HCT116 (cell line): ENCODE measurements at regions not wholly inside any gene's neighbourhood (a gene's known extent, or its start where the extent isn't known, plus 50 kb on each side); places are given as distances from the start of the nearest gene placed in this dataset.

Source experiments
- ATAC-seq: fragments of 200-7000 bp; cut with Tn5 transposase; 2 replicates; pipeline ENCODE4 v1.9.1; 2020; ENCODE audit warnings: mild to moderate bottlenecking, moderate library complexity
- BruUV-seq: library from RNA; stranded (reverse); fragments of 400-500 nt; replicated peaks from 2 replicates; lab custom pipeline; 2021; lab: Mats Ljungman, UMichigan
- CTCF ChIA-PET: fragments of 300-600 bp; sonication (Branson Sonifier 250); formaldehyde crosslinking; loops from one replicate; lab custom pipeline; 2021; ENCODE audit warnings: antibody characterized with exemption; lab: Charles Lee
- POLR2A ChIA-PET: fragments of 300-600, 350-600 bp; sonication (Branson Sonifier 250); formaldehyde crosslinking; loops from one replicate; lab custom pipeline; 2021; ENCODE audit warnings: antibody characterized with exemption; lab: Charles Lee
- RAD21 ChIA-PET, 2 experiments: fragments of 300-600 bp; sonication (Branson Sonifier 250); formaldehyde crosslinking; loops; one replicate each; lab custom pipeline; 2023; ENCODE audit warnings: low total read pairs in 2 of 2; ENCODE audit not compliant: uncharacterized antibody in 2 of 2, unreplicated experiment in 2 of 2, low non-redundant PET in 1 of 2; lab: Charles Lee
- DNase-seq: peaks from one replicate; pipeline ENCODE4 v3.0.0-alpha.2; 2010; ENCODE audit warnings: low read depth, low spot score
- H2AFZ ChIP-seq: fragments of 200-600 bp; shearing (Covaris generic), sonication (generic); 2 replicates; pipeline ENCODE4 v1.6.1; 2017; ENCODE audit warnings: low read depth, mixed run types, mixed read lengths, antibody characterized with exemption, low read length; ENCODE audit not compliant: poor library complexity, severe bottlenecking
- H3K27ac ChIP-seq: 2 replicates; pipeline ENCODE4 v1.5.1; 2012; ENCODE audit warnings: low read depth, low read length
- H3K27me3 ChIP-seq: fragments of 200-600 bp; sonication (generic); 2 replicates; pipeline ENCODE4 v1.6.1; 2016; ENCODE audit warnings: mixed run types, low read length, mixed read lengths; ENCODE audit not compliant: insufficient read depth
- H3K36me3 ChIP-seq, 2 experiments: fragments of 200-500 bp in 1 of 2; fragments of 200-600 bp in 1 of 2; sonication (Bioruptor generic) in 1 of 2; sonication (generic) in 1 of 2; 2 replicates each; pipeline versions ENCODE4 v1.5.1 to v1.6.1; 2014 to 2016; ENCODE audit warnings: low read length in 2 of 2, inconsistent platforms in 1 of 2, mixed read lengths in 1 of 2, mixed run types in 1 of 2; ENCODE audit not compliant: insufficient read depth in 2 of 2, control insufficient read depth in 1 of 2
- H3K4me1 ChIP-seq, 2 experiments: fragments of 200-600 bp in 1 of 2; sonication (generic) in 1 of 2; 2 replicates each; pipeline versions ENCODE4 v1.5.1 to v1.6.1; 2012 to 2017; ENCODE audit warnings: low read length in 2 of 2, inconsistent platforms in 1 of 2, mild to moderate bottlenecking in 1 of 2, mixed read lengths in 1 of 2, mixed run types in 1 of 2, moderate library complexity in 1 of 2; ENCODE audit not compliant: insufficient read depth in 2 of 2, control insufficient read depth in 1 of 2
- H3K4me2 ChIP-seq: fragments of 200-600 bp; sonication (generic); 2 replicates; pipeline ENCODE4 v1.6.1; 2017; ENCODE audit warnings: mixed run types, low read length, mixed read lengths
- H3K4me3 ChIP-seq, 2 experiments: fragments of 200-600 bp in 1 of 2; sonication (generic) in 1 of 2; replicated peaks in 1 of 2; 2 replicates each; pipeline ENCODE4 v1.5.1; 2011 to 2016; ENCODE audit warnings: low read length in 2 of 2, control low read depth in 1 of 2, low read depth in 1 of 2, mild to moderate bottlenecking in 1 of 2, mixed read lengths in 1 of 2, mixed run types in 1 of 2
- H3K79me2 ChIP-seq: fragments of 200-600 bp; sonication (generic); 2 replicates; pipeline ENCODE4 v1.6.1; 2017; ENCODE audit warnings: mild to moderate bottlenecking, mixed run types, low read length, moderate library complexity, mixed read lengths; ENCODE audit not compliant: insufficient read depth
- H3K9ac ChIP-seq: fragments of 200-600 bp; sonication (generic); 2 replicates; pipeline ENCODE4 v1.6.1; 2016; ENCODE audit warnings: low read length, mixed read lengths
- H3K9me2 ChIP-seq: fragments of 200-600 bp; sonication (generic), shearing (Covaris generic); 2 replicates; pipeline ENCODE4 v1.6.1; 2017; ENCODE audit warnings: mixed run types, mild to moderate bottlenecking, moderate library complexity; ENCODE audit not compliant: insufficient read depth
- H3K9me3 ChIP-seq, 2 experiments: fragments of 200-500 bp in 1 of 2; fragments of 200-600 bp in 1 of 2; sonication (Bioruptor generic) in 1 of 2; sonication (generic) in 1 of 2; 2 replicates each; pipeline ENCODE4 v1.6.1; 2014 to 2017; ENCODE audit warnings: low read length in 2 of 2, mixed read lengths in 2 of 2, inconsistent platforms in 1 of 2, low read depth in 1 of 2, mild to moderate bottlenecking in 1 of 2, mixed run types in 1 of 2, moderate library complexity in 1 of 2; ENCODE audit not compliant: control insufficient read depth in 1 of 2, insufficient read depth in 1 of 2
- H4K20me1 ChIP-seq: fragments of 200-600 bp; sonication (generic), shearing (Covaris generic); 2 replicates; pipeline ENCODE4 v1.6.1; 2017; ENCODE audit warnings: mixed run types, mild to moderate bottlenecking, moderate library complexity; ENCODE audit not compliant: insufficient read depth
- ATF3 ChIP-seq: IDR thresholded peaks from 2 replicates; pipeline ENCODE4 v1.6.1; 2012
- CEBPB ChIP-seq: IDR thresholded peaks from 2 replicates; pipeline ENCODE4 v1.6.1; 2012; ENCODE audit warnings: low read depth
- CTCF ChIP-seq, 3 experiments: fragments of 200-600 bp in 1 of 3; sonication (generic) in 1 of 3; IDR thresholded peaks in 2 of 3; conservative IDR thresholded peaks in 1 of 3; 2 replicates each; pipeline ENCODE4 v1.5.1; 2012 to 2017; ENCODE audit warnings: low read depth in 2 of 3, low read length in 2 of 3, antibody characterized with exemption in 1 of 3, borderline replicate concordance in 1 of 3, control low read depth in 1 of 3, mild to moderate bottlenecking in 1 of 3, mixed read lengths in 1 of 3, mixed run types in 1 of 3, moderate library complexity in 1 of 3; ENCODE audit not compliant: insufficient read depth in 1 of 3
- ELF1 ChIP-seq: IDR thresholded peaks from 2 replicates; pipeline ENCODE4 v1.6.1; 2012; ENCODE audit warnings: low read depth, borderline replicate concordance
- EZH2 ChIP-seq: fragments of 200-600 bp; sonication (generic); IDR thresholded peaks from 2 replicates; pipeline ENCODE4 v1.6.1; 2017; ENCODE audit warnings: antibody characterized with exemption, mixed run types
- EZH2phosphoT487 ChIP-seq: fragments of 200-600 bp; IDR thresholded peaks from 2 replicates; pipeline ENCODE4 v1.6.1; 2018; ENCODE audit warnings: antibody characterized with exemption, borderline replicate concordance
- MAX ChIP-seq: IDR thresholded peaks from 2 replicates; pipeline ENCODE4 v1.6.1; 2012
- POLR2A ChIP-seq: IDR thresholded peaks from 2 replicates; pipeline ENCODE4 v1.7.0; 2011; ENCODE audit warnings: borderline replicate concordance; ENCODE audit not compliant: insufficient read depth, insufficient read length; ENCODE audit errors: extremely low read depth
- REST ChIP-seq: IDR thresholded peaks from 2 replicates; pipeline ENCODE4 v1.6.1; 2012; ENCODE audit warnings: low read depth
- SP1 ChIP-seq: IDR thresholded peaks from 2 replicates; pipeline ENCODE4 v1.6.1; 2012; ENCODE audit warnings: low read depth
- SRF ChIP-seq: IDR thresholded peaks from 2 replicates; pipeline ENCODE4 v1.6.1; 2012; ENCODE audit warnings: low read depth
- TCF7L2 ChIP-seq: IDR thresholded peaks from 2 replicates; pipeline ENCODE4 v1.7.0; 2011; ENCODE audit warnings: borderline replicate concordance, inconsistent platforms; ENCODE audit not compliant: insufficient read depth, insufficient read length; ENCODE audit errors: extremely low read depth
- ZFX ChIP-seq: fragments of 450-650 bp; IDR thresholded peaks from 2 replicates; pipeline ENCODE4 v1.6.1; 2017
- ZNF274 ChIP-seq: fragments of 200-500 bp; sonication (Bioruptor generic); IDR thresholded peaks from 2 replicates; pipeline ENCODE4 v1.6.1; 2014; ENCODE audit warnings: mild to moderate bottlenecking, low read depth, low read length, inconsistent platforms
- intact Hi-C: fragments of 100-400 bp; cut with micrococcal nuclease; formaldehyde crosslinking; loops from 2 replicates; pipeline ENCODE4 v1.10.0; 2022

- Histone ChIP-seq H2AFZ (no peak overlapping the region), H3K4me3 (no peak overlapping the region), H3K4me2 (no peak overlapping the region), H3K36me3 (no peaks in the 10 kb centered on the region), H3K9me2 (no peaks in the 10 kb centered on the region), H3K79me2 (no peaks in the 10 kb centered on the region), H3K9ac (no peak overlapping the region), H3K4me1 (peaks cover 0 to 7% of the 10 kb centered on the region in 2 experiments; a peak in 1 of 4 replicates), H3K9me3 (no peaks in the 10 kb centered on the region), H3K27ac (no peak overlapping the region), H4K20me1 (no peaks in the 10 kb centered on the region), H3K27me3 (peaks cover under 1% of the 10 kb centered on the region; the same call in 1 of the 2 replicates)
- CTCF ChIA-PET: no interaction called here
- intact Hi-C loops: no loop called here
- RAD21 ChIA-PET: no interaction called here
- ATAC-seq: no peak
- TF ChIP-seq ZNF274 (no peak), ATF3 (no peak), ZFX (no peak), REST (no peak), TCF7L2 (no peak), SRF (no peak), ELF1 (no peak), EZH2 (no peak), CTCF (IDR thresholded peaks at IDR 0.05 in 2 of 3, conservative IDR thresholded peaks at IDR 0.05 in 1 of 3; ENCODE audit: borderline replicate concordance in 1 of 3, insufficient read depth in 1 of 3, low read depth in 2 of 3, low read length in 2 of 3) (no peak), CEBPB (no peak), POLR2A (no peak), MAX (no peak), EZH2phosphoT487 (no peak), SP1 (no peak)
- DNase-seq: no peak
- POLR2A ChIA-PET: no interaction called here
- no TSS peak for BruUV-seq
These were observed 75.6 kb upstream of the ADPGK start for GRCh38 chr15:72859017-72859756.
